ENCODE measurements at regions not wholly inside any gene's neighbourhood (a gene's known extent, or its start where the extent isn't known, plus 50 kb on each side); places are given as distances from the start of the nearest gene placed in this dataset.
"Not testable (repeated sequence)": the region's sequence is repeated elsewhere in the genome, so short reads cannot be mapped to it uniquely, and the experiment has no call there.

- DNase-seq (ENCODE audit: low spot score): no peak
Observed at GRCh38 chr12:22812531-22812930, 187.6 kb downstream of the ETNK1 start.

GRCh38 chr12:22821985-22822384, 197.0 kb downstream of the ETNK1 start:
- peak; percentile 16 for DNase-seq (ENCODE audit: low spot score)

- no peak for DNase-seq (ENCODE audit: low spot score)
Observed at GRCh38 chr12:22826026-22826425, 201.1 kb downstream of the ETNK1 start.

- not testable (repeated sequence) for DNase-seq (ENCODE audit: low spot score)
Observed at GRCh38 chr12:22826446-22826981, 201.5 kb downstream of the ETNK1 start.

GRCh38 chr12:22828066-22828465, 203.1 kb downstream of the ETNK1 start:
- DNase-seq (ENCODE audit: low spot score): no peak

- DNase-seq (ENCODE audit: low spot score): no peak
Observed at GRCh38 chr12:22835431-22835830, 210.5 kb downstream of the ETNK1 start.

GRCh38 chr12:22850185-22850584, 225.2 kb downstream of the ETNK1 start:
- DNase-seq (ENCODE audit: low spot score): no peak

- DNase-seq (ENCODE audit: low spot score): no peak
Observed at GRCh38 chr12:22851532-22851931, 226.6 kb downstream of the ETNK1 start.

- no peak for DNase-seq (ENCODE audit: low spot score)
Observed at GRCh38 chr12:22855456-22855855, 230.5 kb downstream of the ETNK1 start.

- peak; percentile 20 for DNase-seq (ENCODE audit: low spot score)
Observed at GRCh38 chr12:22856178-22856577, 231.2 kb downstream of the ETNK1 start.

GRCh38 chr12:22858849-22859570, 234.0 kb downstream of the ETNK1 start:
- no peak for DNase-seq (ENCODE audit: low spot score)

- DNase-seq (ENCODE audit: low spot score): no peak
Observed at GRCh38 chr12:22860926-22861325, 236.0 kb downstream of the ETNK1 start.

GRCh38 chr12:22865822-22866221, 240.9 kb downstream of the ETNK1 start:
- no peak for DNase-seq (ENCODE audit: low spot score)

- no peak for DNase-seq (ENCODE audit: low spot score)
Observed at GRCh38 chr12:22866406-22866805, 241.4 kb downstream of the ETNK1 start.

GRCh38 chr12:22874151-22874550, 249.2 kb downstream of the ETNK1 start:
- DNase-seq (ENCODE audit: low spot score): no peak

GRCh38 chr12:22876262-22876661, 251.3 kb downstream of the ETNK1 start:
- no peak for DNase-seq (ENCODE audit: low spot score)

- DNase-seq (ENCODE audit: low spot score): no peak
Observed at GRCh38 chr12:22879203-22879602, 254.2 kb downstream of the ETNK1 start.

- DNase-seq (ENCODE audit: low spot score): no peak
Observed at GRCh38 chr12:22880331-22880730, 255.4 kb downstream of the ETNK1 start.

GRCh38 chr12:22880807-22881206, 255.8 kb downstream of the ETNK1 start:
- no peak for DNase-seq (ENCODE audit: low spot score)

GRCh38 chr12:22881878-22882385, 257.0 kb downstream of the ETNK1 start:
- no peak for DNase-seq (ENCODE audit: low spot score)

GRCh38 chr12:22882559-22882958, 257.6 kb downstream of the ETNK1 start:
- no peak for DNase-seq (ENCODE audit: low spot score)

- peak; percentile 40 for DNase-seq (ENCODE audit: low spot score)
Observed at GRCh38 chr12:22893878-22894277, 268.9 kb downstream of the ETNK1 start.

- no peak for DNase-seq (ENCODE audit: low spot score)
Observed at GRCh38 chr12:22899184-22899583, 274.2 kb downstream of the ETNK1 start.

- no peak for DNase-seq (ENCODE audit: low spot score)
Observed at GRCh38 chr12:22900401-22900800, 275.4 kb downstream of the ETNK1 start.

Measured in HuH-7 (cell line).